ENCODE measurements at regions not wholly inside any gene's neighbourhood (a gene's known extent, or its start where the extent isn't known, plus 50 kb on each side); places are given as distances from the start of the nearest gene placed in this dataset.
A peak's percentile ranks its signal among the peaks of the same experiment; 100 is the strongest.

DNA sequence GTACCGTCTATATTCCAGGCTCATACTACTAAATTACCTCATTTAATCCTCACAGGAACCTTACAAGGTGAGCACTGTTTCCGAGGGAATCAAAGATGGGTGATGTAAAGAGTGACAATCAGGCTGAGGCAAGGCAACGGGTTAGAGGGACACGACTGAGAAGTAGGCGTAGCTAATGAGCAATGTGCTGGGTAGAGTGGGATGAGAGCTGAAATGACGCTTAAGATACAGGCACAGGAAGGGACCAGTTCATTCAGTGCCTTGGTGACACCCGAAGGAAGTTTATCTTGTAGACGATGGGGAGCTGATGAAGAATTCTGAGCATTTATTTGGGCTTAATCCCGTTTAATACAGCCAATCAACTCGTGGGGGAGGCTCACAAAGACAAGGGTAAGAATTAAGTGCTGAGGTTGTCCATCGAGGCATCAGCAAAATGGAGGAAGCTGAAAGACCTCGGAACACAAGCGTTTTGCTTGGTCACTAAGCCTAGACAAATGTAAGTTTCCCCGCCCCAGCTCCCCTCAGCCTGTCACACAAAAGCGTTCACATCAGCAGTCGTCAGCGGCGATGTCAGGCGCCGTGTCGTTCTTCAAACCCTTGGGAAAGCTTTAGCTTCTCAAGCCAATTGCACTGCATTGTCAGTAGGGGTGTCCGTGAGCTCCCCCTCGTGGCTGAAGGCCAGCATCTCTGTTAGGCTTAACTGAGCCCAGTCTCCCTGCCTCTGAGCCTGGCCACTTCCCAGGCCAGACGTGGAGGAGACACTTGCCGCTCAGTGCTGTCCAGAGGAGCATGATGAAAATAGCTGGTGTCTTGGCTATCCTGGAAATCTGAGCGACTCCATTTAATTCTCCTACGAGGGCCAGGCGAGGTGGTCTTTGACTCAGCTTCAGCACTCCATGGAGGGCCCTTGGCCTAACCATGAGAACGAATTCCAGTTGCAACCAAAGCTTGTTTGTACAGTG, 288.5 kb upstream of the G2E3 start:
- peak; percentile 54 for DNase-seq
- Histone ChIP-seq H3K9ac (no peak overlapping the region), H3K27me3 (ENCODE audit: insufficient read depth) (peaks cover 30% of the 10 kb centered on the region; the same call in 1 of the 2 replicates), H3K4me3 (ENCODE audit: low read depth in 2 of 2, low read length in 1 of 2) (peak overlapping the region; percentile 23 to 29; a peak in 2 of 4 replicates), H3K9me2 (no peaks in the 10 kb centered on the region), H3K36me3 (replicated peaks in 1 of 2; ENCODE audit: control insufficient read depth in 1 of 2, insufficient read depth in 2 of 2, low read length in 1 of 2) (no peaks in the 10 kb centered on the region), H2AFZ (ENCODE audit: low read depth) (peak overlapping the region; percentile 65; the same call in 1 of the 2 replicates), H3K4me1 (ENCODE audit: control insufficient read depth in 1 of 2, insufficient read depth in 2 of 2, low read depth in 1 of 2, low read length in 1 of 2) (no peaks in the 10 kb centered on the region; a peak in 1 of 4 replicates), H4K20me1 (ENCODE audit: insufficient read depth) (no peaks in the 10 kb centered on the region), H3K4me2 (peak overlapping the region; percentile 67), H3K27ac (ENCODE audit: low read depth in 2 of 2, low read length in 1 of 2) (no peak overlapping the region), H3F3A (replicated peaks; ENCODE audit: insufficient read depth) (no peaks in the 10 kb centered on the region), H3K9me3 (no peaks in the 10 kb centered on the region), H3K79me2 (ENCODE audit: insufficient read depth) (no peaks in the 10 kb centered on the region)
- ChIA-PET CTCF (interaction anchor here (0.6 to 5.0 kb wide), 29 partner anchors 8 to 1518 kb away, joined by 3 to 74 read pairs (median 4); no protein-coding TSS in a partner anchor), POLR2A (no interaction called here)
- WGBS (ENCODE audit: low lambda C conversion rate), result 10% methylated on average over 21 of the region's 29 CpGs
- TF ChIP-seq YY1 (IDR thresholded peaks at IDR 0.05; ENCODE audit: low read depth), result no peak
- no peak for TF ChIP-seq CHD2 (IDR thresholded peaks at IDR 0.05; ENCODE audit: low read length, partially characterized antibody)
- TF ChIP-seq RFX5 (IDR thresholded peaks at IDR 0.05; ENCODE audit: low read length), result no peak
- TF ChIP-seq RAD21 (IDR thresholded peaks at IDR 0.05; ENCODE audit: low read length), result peak; percentile 57
- no peak for TF ChIP-seq FOXM1 (IDR thresholded peaks at IDR 0.05; ENCODE audit: low read depth)
- peak; percentile 50 for TF ChIP-seq SMC3 (IDR thresholded peaks at IDR 0.05; ENCODE audit: low read depth, low read length)
- no peak for TF ChIP-seq RXRA (IDR thresholded peaks at IDR 0.05; ENCODE audit: borderline replicate concordance, low read depth)
- TF ChIP-seq TAF1 (IDR thresholded peaks at IDR 0.05; ENCODE audit: borderline replicate concordance, low read depth, low read length), result no peak
- no peak for TF ChIP-seq TEAD4 (IDR thresholded peaks at IDR 0.05; ENCODE audit: borderline replicate concordance, insufficient read depth)
- no peak for TF ChIP-seq FOXJ3 (CRISPR knock-in tag; IDR thresholded peaks at IDR 0.05)
- no peak for TF ChIP-seq SIN3A (IDR thresholded peaks at IDR 0.05; ENCODE audit: borderline replicate concordance, low read depth, low read length)
- TF ChIP-seq REST (IDR thresholded peaks at IDR 0.05; ENCODE audit: low read depth, low read length), result no peak
- no peak for TF ChIP-seq JUND (IDR thresholded peaks at IDR 0.05)
- TF ChIP-seq, protein P1, sequence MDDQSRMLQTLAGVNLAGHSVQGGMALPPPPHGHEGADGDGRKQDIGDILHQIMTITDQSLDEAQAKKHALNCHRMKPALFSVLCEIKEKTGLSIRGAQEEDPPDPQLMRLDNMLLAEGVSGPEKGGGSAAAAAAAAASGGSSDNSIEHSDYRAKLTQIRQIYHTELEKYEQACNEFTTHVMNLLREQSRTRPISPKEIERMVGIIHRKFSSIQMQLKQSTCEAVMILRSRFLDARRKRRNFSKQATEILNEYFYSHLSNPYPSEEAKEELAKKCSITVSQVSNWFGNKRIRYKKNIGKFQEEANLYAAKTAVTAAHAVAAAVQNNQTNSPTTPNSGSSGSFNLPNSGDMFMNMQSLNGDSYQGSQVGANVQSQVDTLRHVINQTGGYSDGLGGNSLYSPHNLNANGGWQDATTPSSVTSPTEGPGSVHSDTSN (IDR thresholded peaks at IDR 0.05), result no peak
- TF ChIP-seq, protein P2, sequence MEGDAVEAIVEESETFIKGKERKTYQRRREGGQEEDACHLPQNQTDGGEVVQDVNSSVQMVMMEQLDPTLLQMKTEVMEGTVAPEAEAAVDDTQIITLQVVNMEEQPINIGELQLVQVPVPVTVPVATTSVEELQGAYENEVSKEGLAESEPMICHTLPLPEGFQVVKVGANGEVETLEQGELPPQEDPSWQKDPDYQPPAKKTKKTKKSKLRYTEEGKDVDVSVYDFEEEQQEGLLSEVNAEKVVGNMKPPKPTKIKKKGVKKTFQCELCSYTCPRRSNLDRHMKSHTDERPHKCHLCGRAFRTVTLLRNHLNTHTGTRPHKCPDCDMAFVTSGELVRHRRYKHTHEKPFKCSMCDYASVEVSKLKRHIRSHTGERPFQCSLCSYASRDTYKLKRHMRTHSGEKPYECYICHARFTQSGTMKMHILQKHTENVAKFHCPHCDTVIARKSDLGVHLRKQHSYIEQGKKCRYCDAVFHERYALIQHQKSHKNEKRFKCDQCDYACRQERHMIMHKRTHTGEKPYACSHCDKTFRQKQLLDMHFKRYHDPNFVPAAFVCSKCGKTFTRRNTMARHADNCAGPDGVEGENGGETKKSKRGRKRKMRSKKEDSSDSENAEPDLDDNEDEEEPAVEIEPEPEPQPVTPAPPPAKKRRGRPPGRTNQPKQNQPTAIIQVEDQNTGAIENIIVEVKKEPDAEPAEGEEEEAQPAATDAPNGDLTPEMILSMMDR (IDR thresholded peaks at IDR 0.05), result peak; percentile 87
- TF ChIP-seq POLR2AphosphoS5 (IDR thresholded peaks at IDR 0.05; ENCODE audit: low read depth, low read length), result no peak
- TF ChIP-seq IRF3 (IDR thresholded peaks at IDR 0.05; ENCODE audit: low read depth, low read length), result no peak

Measured in SK-N-SH (cell line).